Right lobe of liver (tissue), 4 donors: ENCODE measurements at regions not wholly inside any gene's neighbourhood (a gene's known extent, or its start where the extent isn't known, plus 50 kb on each side); places are given as distances from the start of the nearest gene placed in this dataset.

ENCODE experiments used
- CTCF ChIP-seq, 4 donors: fragments of 200-600 bp in 3 of 4; fragments of 450-650 bp in 1 of 4; IDR thresholded peaks; one replicate each; pipeline versions ENCODE4 v1.5.1 to v1.8.0; 2016 to 2022; ENCODE audit warnings: antibody characterized with exemption in 4 of 4, mild to moderate bottlenecking in 2 of 4
- POLR2A ChIP-seq: fragments of 450-650 bp; IDR thresholded peaks from one replicate; pipeline ENCODE4 v1.6.1; 2017; ENCODE audit warnings: antibody characterized with exemption, mild to moderate bottlenecking
- donor health status: DM: no; HTN: no; CAD: no.
- donor health status: DM: no; HTN: no; CAD: no.
- donor health status: DM: no; HTN: yes; CAD: no.

GRCh38 chr10:44314802-44315460 lies 70.0 kb downstream of the CXCL12 start:
- no peak for TF ChIP-seq CTCF (IDR thresholded peaks at IDR 0.05)
- no peak for TF ChIP-seq POLR2A
